Fibroblast of lung (primary cell): ENCODE measurements at regions not wholly inside any gene's neighbourhood (a gene's known extent, or its start where the extent isn't known, plus 50 kb on each side); places are given as distances from the start of the nearest gene placed in this dataset.
A peak's percentile ranks its signal among the peaks of the same experiment; 100 is the strongest.

Experiments
- DNase-seq, 2 donors: peaks; one replicate each; pipeline versions ENCODE4 v3.0.0 to v3.0.0-alpha.2; 2010; ENCODE audit warnings: low read depth in 2 of 2
- H2AFZ ChIP-seq: 2 replicates; pipeline ENCODE4 v1.5.1; 2012; ENCODE audit warnings: low read length, control low read depth, inconsistent platforms
- H3K27ac ChIP-seq: 2 replicates; pipeline ENCODE4 v1.5.1; 2011; ENCODE audit warnings: low read length, control low read depth; ENCODE audit not compliant: insufficient read depth
- H3K27me3 ChIP-seq: 2 replicates; pipeline ENCODE4 v1.5.1; 2011; ENCODE audit warnings: mild to moderate bottlenecking, low read length; ENCODE audit not compliant: control insufficient read depth, insufficient read depth
- H3K36me3 ChIP-seq: 2 replicates; pipeline ENCODE4 v1.5.1; 2011; ENCODE audit warnings: low read length; ENCODE audit not compliant: control insufficient read depth, insufficient read depth
- H3K4me1 ChIP-seq: 2 replicates; pipeline ENCODE4 v1.5.1; 2011; ENCODE audit warnings: low read length; ENCODE audit not compliant: control insufficient read depth, insufficient read depth; ENCODE audit errors: extremely low read depth
- H3K4me2 ChIP-seq: 2 replicates; pipeline ENCODE4 v1.5.1; 2011; ENCODE audit warnings: low read length, control low read depth; ENCODE audit not compliant: insufficient read depth; ENCODE audit errors: extremely low read depth
- H3K4me3 ChIP-seq, 4 experiments: fragments of 200-600 bp in 1 of 4; sonication (generic) in 1 of 4; replicated peaks in 1 of 4; 2 replicates each; pipeline ENCODE4 v1.5.1; 2011 to 2016; ENCODE audit warnings: low read length in 4 of 4, low read depth in 3 of 4, mild to moderate bottlenecking in 3 of 4, control low read depth in 2 of 4, inconsistent platforms in 1 of 4, mixed read lengths in 1 of 4; ENCODE audit not compliant: insufficient read depth in 1 of 4; ENCODE audit errors: control extremely low read depth in 1 of 4
- H3K79me2 ChIP-seq: 2 replicates; pipeline ENCODE4 v1.5.1; 2012; ENCODE audit warnings: mild to moderate bottlenecking, low read length, inconsistent platforms; ENCODE audit not compliant: control insufficient read depth, insufficient read depth
- H3K9ac ChIP-seq: 2 replicates; pipeline ENCODE4 v1.5.1; 2011; ENCODE audit warnings: mild to moderate bottlenecking, low read length, control low read depth; ENCODE audit not compliant: insufficient read depth
- H3K9me3 ChIP-seq: 2 replicates; pipeline ENCODE4 v1.5.1; 2012; ENCODE audit warnings: low read depth, low read length; ENCODE audit not compliant: control insufficient read depth, insufficient read depth
- H4K20me1 ChIP-seq: 2 replicates; pipeline ENCODE4 v1.5.1; 2011; ENCODE audit warnings: low read length; ENCODE audit not compliant: control insufficient read depth, insufficient read depth; ENCODE audit errors: extremely low read depth
- CTCF ChIP-seq, 2 donors: IDR thresholded peaks in 1 of 2; conservative IDR thresholded peaks in 1 of 2; 1 replicate in 1 of 2; 2 replicates in 1 of 2; pipeline ENCODE4 v1.5.1; 2011 to 2012; ENCODE audit warnings: low read length in 2 of 2, control low read depth in 1 of 2, inconsistent platforms in 1 of 2, low read depth in 1 of 2, mild to moderate bottlenecking in 1 of 2
- EZH2 ChIP-seq: IDR thresholded peaks from 2 replicates; pipeline ENCODE4 v1.5.1; 2012; ENCODE audit warnings: low read length, control low read depth, mild to moderate bottlenecking; ENCODE audit errors: missing control alignments

GRCh38 chr20:57883761-57884160, 173.9 kb upstream of the PMEPA1 start:
- H3K27me3 ChIP-seq = no peaks in the 10 kb centered on the region
- TF ChIP-seq CTCF (conservative IDR thresholded peaks at IDR 0.05 in 1 of 2, IDR thresholded peaks at IDR 0.05 in 1 of 2; ENCODE audit: low read depth in 1 of 2, low read length in 2 of 2) (no peak), EZH2 (no peak)
- no peak for DNase-seq
- no peaks in the 10 kb centered on the region for H4K20me1 ChIP-seq
- H3K9me3 ChIP-seq = no peaks in the 10 kb centered on the region
- H3K4me1 ChIP-seq = no peaks in the 10 kb centered on the region
- H3K4me3 ChIP-seq = no peak overlapping the region
- H3K4me2 ChIP-seq = no peak overlapping the region
- H3K79me2 ChIP-seq = no peaks in the 10 kb centered on the region
- H2AFZ ChIP-seq = no peak overlapping the region
- no peak overlapping the region for H3K9ac ChIP-seq
- no peaks in the 10 kb centered on the region for H3K36me3 ChIP-seq
- H3K27ac ChIP-seq = no peak overlapping the region

- H3K4me3 ChIP-seq = no peak overlapping the region
- no peaks in the 10 kb centered on the region for H3K79me2 ChIP-seq
- no peaks in the 10 kb centered on the region for H3K4me1 ChIP-seq
- TF ChIP-seq EZH2 = no peak
- TF ChIP-seq CTCF (conservative IDR thresholded peaks at IDR 0.05 in 1 of 2, IDR thresholded peaks at IDR 0.05 in 1 of 2; ENCODE audit: low read depth in 1 of 2, low read length in 2 of 2) = no peak
- no peaks in the 10 kb centered on the region for H4K20me1 ChIP-seq
- H3K36me3 ChIP-seq = no peaks in the 10 kb centered on the region
- DNase-seq = no peak
- no peak overlapping the region for H3K4me2 ChIP-seq
- no peak overlapping the region for H3K27ac ChIP-seq
- no peak overlapping the region for H2AFZ ChIP-seq
- no peaks in the 10 kb centered on the region for H3K27me3 ChIP-seq
- H3K9ac ChIP-seq = no peak overlapping the region
- H3K9me3 ChIP-seq = no peaks in the 10 kb centered on the region
Observed at GRCh38 chr20:57883224-57883623, 173.4 kb upstream of the PMEPA1 start.

GRCh38 chr20:57882451-57883161, 172.8 kb upstream of the PMEPA1 start:
- H3K27me3 ChIP-seq = no peaks in the 10 kb centered on the region
- DNase-seq = peak in 1 of 2 donors; percentile 40
- no peaks in the 10 kb centered on the region for H4K20me1 ChIP-seq
- no peaks in the 10 kb centered on the region for H3K79me2 ChIP-seq
- H3K9me3 ChIP-seq = no peaks in the 10 kb centered on the region
- no peaks in the 10 kb centered on the region for H3K36me3 ChIP-seq
- TF ChIP-seq EZH2 (no peak), CTCF (conservative IDR thresholded peaks at IDR 0.05 in 1 of 2, IDR thresholded peaks at IDR 0.05 in 1 of 2; ENCODE audit: low read depth in 1 of 2, low read length in 2 of 2) (no peak)
- H3K4me1 ChIP-seq = no peaks in the 10 kb centered on the region
- H3K27ac ChIP-seq = no peak overlapping the region
- no peak overlapping the region for H2AFZ ChIP-seq
- no peak overlapping the region for H3K9ac ChIP-seq
- H3K4me2 ChIP-seq = no peak overlapping the region
- no peak overlapping the region for H3K4me3 ChIP-seq
